ENCODE measurements at regions not wholly inside any gene's neighbourhood (a gene's known extent, or its start where the extent isn't known, plus 50 kb on each side); places are given as distances from the start of the nearest gene placed in this dataset.

GRCh38 chrX:104459796-104460195, 106.2 kb upstream of the IL1RAPL2 start:
- no peak for TF ChIP-seq ZSCAN9 (CRISPR knock-in tag; IDR thresholded peaks at IDR 0.05; ENCODE audit: borderline replicate concordance)
- no peak for TF ChIP-seq EEA1 (CRISPR knock-in tag; IDR thresholded peaks at IDR 0.05; ENCODE audit: borderline replicate concordance)
- TF ChIP-seq ZNF3 (CRISPR knock-in tag; IDR thresholded peaks at IDR 0.05) = no peak
- no peak for TF ChIP-seq ATF3 (CRISPR knock-in tag; IDR thresholded peaks at IDR 0.05)
- no peak for TF ChIP-seq ZBTB33 (CRISPR knock-in tag; IDR thresholded peaks at IDR 0.05)
- TF ChIP-seq FOXK2 (IDR thresholded peaks at IDR 0.05) = no peak
- no peak for TF ChIP-seq PBX3 (CRISPR knock-in tag; IDR thresholded peaks at IDR 0.05; ENCODE audit: borderline replicate concordance)
- no peak for TF ChIP-seq RCOR2 (CRISPR knock-in tag; IDR thresholded peaks at IDR 0.05)
- no peak for TF ChIP-seq MNT (IDR thresholded peaks at IDR 0.05)
